H9 (cell line): ENCODE measurements at regions not wholly inside any gene's neighbourhood (a gene's known extent, or its start where the extent isn't known, plus 50 kb on each side); places are given as distances from the start of the nearest gene placed in this dataset.

Source experiments
- DNase-seq: peaks from one replicate; pipeline ENCODE4 v3.0.0-alpha.2; 2017
- H2AFZ ChIP-seq: one replicate; pipeline ENCODE4 v1.6.1; 2013; ENCODE audit warnings: mild to moderate bottlenecking, low read length, control low read depth, moderate library complexity
- H2AK5ac ChIP-seq: 2 replicates; pipeline ENCODE4 v1.6.1; 2013; ENCODE audit warnings: low read length, control low read depth, mixed read lengths; ENCODE audit not compliant: insufficient read length
- H2BK120ac ChIP-seq: one replicate; pipeline ENCODE4 v1.6.1; 2013; ENCODE audit warnings: low read depth, mild to moderate bottlenecking, low read length, control low read depth, inconsistent platforms; ENCODE audit not compliant: poor library complexity, severe bottlenecking
- H2BK12ac ChIP-seq: 2 replicates; pipeline ENCODE4 v1.6.1; 2013; ENCODE audit warnings: low read length, control low read depth, mixed read lengths, low read depth; ENCODE audit not compliant: insufficient read length
- H2BK15ac ChIP-seq: 2 replicates; pipeline ENCODE4 v1.6.1; 2013; ENCODE audit warnings: low read depth, low read length, control low read depth
- H2BK20ac ChIP-seq: one replicate; pipeline ENCODE4 v1.6.1; 2013; ENCODE audit warnings: low read depth, mild to moderate bottlenecking, low read length, control low read depth, inconsistent platforms; ENCODE audit not compliant: poor library complexity, severe bottlenecking
- H2BK5ac ChIP-seq: 2 replicates; pipeline ENCODE4 v1.6.1; 2013; ENCODE audit warnings: low read length, control low read depth, mixed read lengths; ENCODE audit not compliant: insufficient read length
- H3K14ac ChIP-seq: 2 replicates; pipeline ENCODE4 v1.6.1; 2013; ENCODE audit warnings: low read length, control low read depth; ENCODE audit not compliant: insufficient read depth
- H3K18ac ChIP-seq: 2 replicates; pipeline ENCODE4 v1.6.1; 2013; ENCODE audit warnings: low read depth, mild to moderate bottlenecking, mixed read lengths, low read length, control low read depth; ENCODE audit not compliant: insufficient read length
- H3K23ac ChIP-seq: 2 replicates; pipeline ENCODE4 v1.6.1; 2013; ENCODE audit warnings: low read length, control low read depth, mixed read lengths, low read depth; ENCODE audit not compliant: insufficient read length
- H3K23me2 ChIP-seq: 2 replicates; pipeline ENCODE4 v1.6.1; 2013; ENCODE audit warnings: low read depth, mild to moderate bottlenecking, mixed read lengths, low read length, control low read depth; ENCODE audit not compliant: insufficient read length, poor library complexity, severe bottlenecking
- H3K27ac ChIP-seq: 2 replicates; pipeline ENCODE4 v1.5.1; 2013; ENCODE audit warnings: low read length, control low read depth, mixed read lengths, low read depth; ENCODE audit not compliant: insufficient read length
- H3K27me3 ChIP-seq: 2 replicates; pipeline ENCODE4 v1.6.1; 2013; ENCODE audit warnings: low read length, control low read depth, inconsistent platforms; ENCODE audit not compliant: insufficient read depth
- H3K4ac ChIP-seq: 2 replicates; pipeline ENCODE4 v1.6.1; 2013; ENCODE audit warnings: low read depth, mild to moderate bottlenecking, control low read depth, inconsistent platforms, low read length, moderate library complexity
- H3K4me1 ChIP-seq: 2 replicates; pipeline ENCODE4 v1.6.1; 2013; ENCODE audit warnings: low read length, control low read depth, inconsistent platforms; ENCODE audit not compliant: insufficient read depth
- H3K4me2 ChIP-seq: 2 replicates; pipeline ENCODE4 v1.6.1; 2013; ENCODE audit warnings: low read length, control low read depth, mixed read lengths; ENCODE audit not compliant: insufficient read length, insufficient read depth
- H3K56ac ChIP-seq: 2 replicates; pipeline ENCODE4 v1.6.1; 2013; ENCODE audit warnings: low read depth, mild to moderate bottlenecking, mixed read lengths, low read length, control low read depth; ENCODE audit not compliant: insufficient read length
- H3K79me1 ChIP-seq: 2 replicates; pipeline ENCODE4 v1.6.1; 2013; ENCODE audit warnings: low read depth, mild to moderate bottlenecking, moderate library complexity, low read length, control low read depth, inconsistent platforms; ENCODE audit not compliant: insufficient read depth, poor library complexity, severe bottlenecking
- H3K79me2 ChIP-seq: 2 replicates; pipeline ENCODE4 v1.6.1; 2013; ENCODE audit warnings: low read length, control low read depth, inconsistent platforms; ENCODE audit not compliant: insufficient read depth
- H3K9ac ChIP-seq: 2 replicates; pipeline ENCODE4 v1.6.1; 2013; ENCODE audit warnings: low read length, control low read depth, mixed read lengths; ENCODE audit not compliant: insufficient read length; ENCODE audit errors: extremely low read depth
- H3K9me3 ChIP-seq: one replicate; pipeline ENCODE4 v1.6.1; 2013; ENCODE audit warnings: low read depth, low read length, inconsistent platforms; ENCODE audit not compliant: control insufficient read depth
- H3T11ph ChIP-seq: one replicate; pipeline ENCODE4 v1.6.1; 2013; ENCODE audit warnings: mild to moderate bottlenecking, low read length, control low read depth, inconsistent platforms
- H4K20me1 ChIP-seq: one replicate; pipeline ENCODE4 v1.6.1; 2013; ENCODE audit not compliant: control insufficient read depth, insufficient read length, insufficient read depth
- H4K5ac ChIP-seq: 2 replicates; pipeline ENCODE4 v1.6.1; 2013; ENCODE audit warnings: low read depth, mild to moderate bottlenecking, mixed read lengths, low read length, control low read depth; ENCODE audit not compliant: insufficient read length
- H4K8ac ChIP-seq: replicated peaks from 2 replicates; pipeline ENCODE4 v1.6.1; 2013; ENCODE audit warnings: low read length, control low read depth, mixed read lengths, low read depth; ENCODE audit not compliant: insufficient read length
- H4K91ac ChIP-seq: 2 replicates; pipeline ENCODE4 v1.6.1; 2013; ENCODE audit warnings: low read depth, mild to moderate bottlenecking, moderate library complexity, mixed read lengths, low read length, control low read depth; ENCODE audit not compliant: insufficient read length
- H3K27ac Mint-ChIP-seq, 3 experiments: 2 replicates in 2 of 3; 3 replicates in 1 of 3; pipeline ENCODE4 v1.8.0; 2020 to 2021; ENCODE audit warnings: mixed read lengths in 3 of 3, mild to moderate bottlenecking in 1 of 3, moderate library complexity in 1 of 3
- H3K27me3 Mint-ChIP-seq: 2 replicates; pipeline ENCODE4 v1.8.0; 2021; ENCODE audit warnings: low read depth, mild to moderate bottlenecking, moderate library complexity, mixed read lengths
- H3K36me3 Mint-ChIP-seq, 3 experiments: 2 replicates in 2 of 3; 3 replicates in 1 of 3; pipeline ENCODE4 v1.8.0; 2020 to 2021; ENCODE audit warnings: low read depth in 3 of 3, mixed read lengths in 3 of 3; ENCODE audit not compliant: insufficient read depth in 1 of 3
- H3K4me1 Mint-ChIP-seq, 2 experiments: 2 replicates each; pipeline ENCODE4 v1.8.0; 2020; ENCODE audit warnings: mixed read lengths in 2 of 2
- H3K4me3 Mint-ChIP-seq, 2 experiments: 2 replicates in 1 of 2; 3 replicates in 1 of 2; pipeline ENCODE4 v1.8.0; 2020 to 2021; ENCODE audit warnings: mild to moderate bottlenecking in 2 of 2, mixed read lengths in 2 of 2, moderate library complexity in 1 of 2
- H3K9me3 Mint-ChIP-seq, 2 experiments: 2 replicates in 1 of 2; 3 replicates in 1 of 2; pipeline ENCODE4 v1.8.0; 2020; ENCODE audit warnings: mild to moderate bottlenecking in 2 of 2, mixed read lengths in 2 of 2, moderate library complexity in 1 of 2
- WGBS: extraction: QIAGEN DNeasy Blood & Tissue Kit; methylation state at CpG from one replicate; pipeline ENCODE4 v1.1.7; 2013; ENCODE audit warnings: missing lambda C conversion rate, low lambda C conversion rate, mixed read lengths; ENCODE audit not compliant: insufficient read length; ENCODE audit errors: extremely low coverage; 5-methylcytosine and 5-hydroxymethylcytosine counted together
- TF ChIP-seq, protein P1 (sequence below): fragments of 200-600 bp; sonication (generic); conservative IDR thresholded peaks from 3 replicates; pipeline ENCODE4 v1.8.0; 2021; ENCODE audit warnings: antibody characterized with exemption, mild to moderate bottlenecking

DNA sequence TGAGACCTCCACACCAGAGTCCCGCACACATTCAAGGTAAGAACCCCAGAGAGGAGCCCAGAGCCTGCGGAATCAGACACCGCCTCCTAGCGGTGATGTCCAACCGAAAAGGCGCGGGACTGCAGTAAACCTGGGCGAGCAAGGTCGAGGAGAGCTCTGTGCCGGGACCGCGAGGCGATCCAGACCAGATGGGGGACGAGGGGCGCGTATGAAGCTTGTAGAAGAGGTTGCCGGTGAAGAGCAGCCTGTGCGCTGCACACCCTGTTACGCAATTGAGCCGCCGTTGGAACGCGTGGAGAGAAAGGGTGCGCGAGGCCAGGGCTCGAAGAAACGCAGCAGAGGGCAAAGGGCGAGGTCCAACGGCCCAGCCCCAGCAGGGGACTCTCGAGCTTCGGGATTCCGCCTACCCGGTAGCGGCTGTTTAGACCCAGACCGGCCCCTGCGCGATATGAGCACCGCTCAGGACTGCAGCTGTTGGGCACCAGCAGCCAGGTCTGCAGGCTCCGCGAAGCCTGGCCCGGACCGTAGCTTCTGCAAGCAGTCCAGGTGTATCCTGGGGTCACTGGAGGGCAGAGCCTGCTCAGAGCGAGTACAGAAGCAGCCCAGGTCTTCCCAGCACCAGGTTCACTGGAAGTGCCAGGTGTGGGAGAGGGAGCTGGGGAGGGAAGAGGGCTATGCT, 65.9 kb upstream of the ZNF599 start:
- no peak overlapping the region for H3K9ac ChIP-seq
- peak overlapping the region; percentile 49 for H3K18ac ChIP-seq
- no peak overlapping the region for H3K27ac ChIP-seq
- H2AK5ac ChIP-seq = no peak overlapping the region
- no peak overlapping the region for H2BK120ac ChIP-seq
- H3K9me3 Mint-ChIP-seq = peaks cover 0 to 6% of the 10 kb centered on the region in 2 experiments; a peak in 1 of 5 replicates
- H2AFZ ChIP-seq = no peak overlapping the region
- H3K4me3 Mint-ChIP-seq = peak overlapping the region; percentile 57 to 71
- H3K27me3 ChIP-seq = no peaks in the 10 kb centered on the region
- no peaks in the 10 kb centered on the region for H3K79me1 ChIP-seq
- no peak overlapping the region for H2BK12ac ChIP-seq
- no peaks in the 10 kb centered on the region for H3K79me2 ChIP-seq
- H3T11ph ChIP-seq = no peak overlapping the region
- no peak overlapping the region for H3K27ac Mint-ChIP-seq
- H2BK15ac ChIP-seq = no peak overlapping the region
- no peak overlapping the region for H4K91ac ChIP-seq
- H3K23ac ChIP-seq = no peak overlapping the region
- no peak overlapping the region for H3K4ac ChIP-seq
- no peak overlapping the region for H4K5ac ChIP-seq
- H4K8ac ChIP-seq = no peak overlapping the region
- TF ChIP-seq, protein P1, sequence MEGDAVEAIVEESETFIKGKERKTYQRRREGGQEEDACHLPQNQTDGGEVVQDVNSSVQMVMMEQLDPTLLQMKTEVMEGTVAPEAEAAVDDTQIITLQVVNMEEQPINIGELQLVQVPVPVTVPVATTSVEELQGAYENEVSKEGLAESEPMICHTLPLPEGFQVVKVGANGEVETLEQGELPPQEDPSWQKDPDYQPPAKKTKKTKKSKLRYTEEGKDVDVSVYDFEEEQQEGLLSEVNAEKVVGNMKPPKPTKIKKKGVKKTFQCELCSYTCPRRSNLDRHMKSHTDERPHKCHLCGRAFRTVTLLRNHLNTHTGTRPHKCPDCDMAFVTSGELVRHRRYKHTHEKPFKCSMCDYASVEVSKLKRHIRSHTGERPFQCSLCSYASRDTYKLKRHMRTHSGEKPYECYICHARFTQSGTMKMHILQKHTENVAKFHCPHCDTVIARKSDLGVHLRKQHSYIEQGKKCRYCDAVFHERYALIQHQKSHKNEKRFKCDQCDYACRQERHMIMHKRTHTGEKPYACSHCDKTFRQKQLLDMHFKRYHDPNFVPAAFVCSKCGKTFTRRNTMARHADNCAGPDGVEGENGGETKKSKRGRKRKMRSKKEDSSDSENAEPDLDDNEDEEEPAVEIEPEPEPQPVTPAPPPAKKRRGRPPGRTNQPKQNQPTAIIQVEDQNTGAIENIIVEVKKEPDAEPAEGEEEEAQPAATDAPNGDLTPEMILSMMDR = peak; percentile 79
- peak; percentile 83 for DNase-seq
- H3K4me1 ChIP-seq = no peaks in the 10 kb centered on the region
- no peaks in the 10 kb centered on the region for H3K9me3 ChIP-seq
- peaks cover 11 to 14% of the 10 kb centered on the region in 2 experiments for H3K4me1 Mint-ChIP-seq
- H2BK5ac ChIP-seq = no peak overlapping the region
- H3K14ac ChIP-seq = 0 out of 2 replicates have a peak overlapping the region, but pooled peaks have one; percentile 40
- H3K23me2 ChIP-seq = peaks cover 5% of the 10 kb centered on the region
- H3K56ac ChIP-seq = no peak overlapping the region
- no peaks in the 10 kb centered on the region for H4K20me1 ChIP-seq
- WGBS = no CpG with 5 or more reads among the region's 43 CpGs
- H3K27me3 Mint-ChIP-seq = peaks cover 34% of the 10 kb centered on the region
- H3K36me3 Mint-ChIP-seq = no peaks in the 10 kb centered on the region
- no peak overlapping the region for H2BK20ac ChIP-seq
- peak overlapping the region; percentile 18 for H3K4me2 ChIP-seq
